Osteocyte (in vitro differentiated cells): ENCODE measurements at regions not wholly inside any gene's neighbourhood (a gene's known extent, or its start where the extent isn't known, plus 50 kb on each side); places are given as distances from the start of the nearest gene placed in this dataset.
"Not testable (repeated sequence)": the region's sequence is repeated elsewhere in the genome, so short reads cannot be mapped to it uniquely, and the experiment has no call there.

Experiments used
- DNase-seq: peaks from one replicate; pipeline ENCODE4 v3.0.0; 2021; ENCODE audit warnings: mixed read lengths; ENCODE audit not compliant: unreplicated experiment; ENCODE audit errors: extremely low spot score
- H3K27ac Mint-ChIP-seq: one replicate; pipeline ENCODE4 v1.8.0; 2021; ENCODE audit warnings: mild to moderate bottlenecking, mixed read lengths; ENCODE audit not compliant: unreplicated experiment
- H3K27me3 Mint-ChIP-seq: one replicate; pipeline ENCODE4 v1.8.0; 2021; ENCODE audit warnings: mixed read lengths; ENCODE audit not compliant: unreplicated experiment
- H3K36me3 Mint-ChIP-seq: one replicate; pipeline ENCODE4 v1.8.0; 2021; ENCODE audit warnings: mixed read lengths; ENCODE audit not compliant: unreplicated experiment
- H3K4me1 Mint-ChIP-seq: one replicate; pipeline ENCODE4 v1.8.0; 2021; ENCODE audit warnings: mixed read lengths; ENCODE audit not compliant: unreplicated experiment
- H3K4me3 Mint-ChIP-seq: one replicate; pipeline ENCODE4 v1.8.0; 2021; ENCODE audit warnings: mild to moderate bottlenecking, moderate library complexity, mixed read lengths; ENCODE audit not compliant: unreplicated experiment
- H3K9me3 Mint-ChIP-seq: one replicate; pipeline ENCODE4 v1.8.0; 2021; ENCODE audit warnings: mixed read lengths; ENCODE audit not compliant: unreplicated experiment
- CTCF ChIP-seq: fragments of 200-600 bp; sonication (generic); IDR thresholded peaks from 2 replicates; pipeline ENCODE4 v1.5.0; 2021; ENCODE audit warnings: antibody characterized with exemption, mild to moderate bottlenecking, moderate library complexity

GRCh38 chr3:34109846-34110245 lies 311.4 kb downstream of the PDCD6IP start:
- H3K36me3 Mint-ChIP-seq: peaks cover 3% of the 10 kb centered on the region
- TF ChIP-seq CTCF: no peak
- no peaks in the 10 kb centered on the region for H3K27me3 Mint-ChIP-seq
- no peak overlapping the region for H3K4me3 Mint-ChIP-seq
- peaks cover 3% of the 10 kb centered on the region for H3K9me3 Mint-ChIP-seq
- H3K4me1 Mint-ChIP-seq: peaks cover 5% of the 10 kb centered on the region
- no peak for DNase-seq
- no peak overlapping the region for H3K27ac Mint-ChIP-seq

DNA sequence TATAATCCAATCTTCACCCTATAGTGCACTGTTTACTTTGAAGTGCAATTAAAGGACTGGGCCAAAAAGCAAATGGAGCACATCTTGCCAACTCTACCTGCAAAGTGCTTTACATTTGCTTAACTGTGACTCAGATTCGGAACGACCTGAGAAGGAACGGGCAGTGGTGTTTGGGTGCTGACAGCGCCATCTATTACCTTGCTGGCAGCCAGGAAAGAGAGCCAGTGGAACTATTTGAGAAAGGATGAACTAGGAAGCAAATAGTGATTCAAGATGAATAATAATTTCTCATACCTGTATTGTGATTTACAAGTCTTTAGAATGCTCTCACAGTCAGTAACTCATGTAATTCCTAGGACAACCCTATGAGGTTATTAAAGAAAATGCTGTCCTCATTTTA lies 312.9 kb downstream of the PDCD6IP start:
- Mint-ChIP-seq H3K4me3 (no peak overlapping the region), H3K36me3 (peaks cover 7% of the 10 kb centered on the region), H3K4me1 (peaks cover 5% of the 10 kb centered on the region), H3K27ac (no peak overlapping the region), H3K9me3 (peaks cover 12% of the 10 kb centered on the region), H3K27me3 (no peaks in the 10 kb centered on the region)
- DNase-seq: no peak
- TF ChIP-seq CTCF: no peak

DNA sequence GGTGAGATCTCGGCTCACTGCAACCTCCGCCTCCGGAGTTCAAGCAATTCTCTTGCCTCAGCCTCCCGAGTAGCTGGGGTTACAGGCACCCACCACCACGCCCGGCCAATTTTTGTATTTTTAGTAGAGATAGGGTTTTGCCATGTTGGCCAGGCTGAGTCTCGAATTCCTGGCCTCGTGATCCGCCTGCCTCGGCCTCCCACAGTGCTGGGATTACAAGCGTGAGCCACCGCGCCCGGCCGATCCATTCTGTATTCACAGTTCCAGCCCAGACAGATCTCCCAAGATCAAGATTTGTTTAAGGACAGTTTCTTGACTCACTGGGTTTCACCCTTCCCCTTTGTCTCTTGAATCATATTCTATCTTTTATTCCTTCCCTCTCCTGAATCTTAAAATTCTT lies 313.8 kb downstream of the PDCD6IP start:
- not testable (repeated sequence) for H3K27ac Mint-ChIP-seq, H3K4me3 Mint-ChIP-seq, H3K27me3 Mint-ChIP-seq, H3K36me3 Mint-ChIP-seq, DNase-seq, H3K4me1 Mint-ChIP-seq
- H3K9me3 Mint-ChIP-seq: peaks cover 12% of the 10 kb centered on the region

- TF ChIP-seq CTCF: no peak
- Mint-ChIP-seq H3K27me3 (no peaks in the 10 kb centered on the region), H3K4me3 (no peak overlapping the region), H3K4me1 (peaks cover 30% of the 10 kb centered on the region), H3K27ac (no peak overlapping the region), H3K9me3 (peaks cover 27% of the 10 kb centered on the region), H3K36me3 (peaks cover 18% of the 10 kb centered on the region)
- DNase-seq: no peak
Observed at GRCh38 chr3:34131091-34131490, 332.7 kb downstream of the PDCD6IP start.

DNA sequence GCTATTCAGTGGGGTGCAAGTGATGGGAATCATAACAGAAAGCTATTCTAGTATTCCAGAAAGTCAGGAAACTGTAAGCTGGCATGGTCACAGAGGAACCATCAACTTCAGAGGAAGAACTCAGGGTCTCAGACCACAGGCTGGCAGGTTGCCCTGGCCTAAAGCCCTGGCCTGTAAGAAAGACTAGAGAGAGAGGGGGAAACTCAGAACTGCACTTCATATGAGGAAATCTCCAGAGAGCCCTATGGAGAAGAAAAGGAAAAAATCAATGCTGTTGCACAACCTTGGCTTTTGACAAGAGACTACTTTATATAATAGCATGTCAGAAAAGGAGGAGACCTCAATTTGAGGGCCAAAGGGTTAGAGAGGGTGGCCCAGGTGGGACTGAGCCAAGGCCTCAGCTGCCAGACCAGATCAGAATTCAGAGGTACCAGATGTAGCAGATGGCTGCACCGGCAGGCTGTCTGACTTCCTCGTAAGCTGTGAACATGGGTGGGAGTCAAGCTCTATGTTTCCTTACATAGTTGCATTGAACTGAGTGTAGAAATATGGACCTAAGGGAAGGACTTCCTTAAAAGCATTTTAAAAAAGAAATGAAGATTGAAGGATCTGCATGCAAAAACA lies 333.8 kb downstream of the PDCD6IP start:
- H3K4me3 Mint-ChIP-seq: no peak overlapping the region
- peaks cover 30% of the 10 kb centered on the region for H3K4me1 Mint-ChIP-seq
- TF ChIP-seq CTCF: no peak
- H3K36me3 Mint-ChIP-seq: peaks cover 18% of the 10 kb centered on the region
- DNase-seq: no peak
- H3K27me3 Mint-ChIP-seq: no peaks in the 10 kb centered on the region
- no peak overlapping the region for H3K27ac Mint-ChIP-seq
- H3K9me3 Mint-ChIP-seq: peaks cover 31% of the 10 kb centered on the region

DNA sequence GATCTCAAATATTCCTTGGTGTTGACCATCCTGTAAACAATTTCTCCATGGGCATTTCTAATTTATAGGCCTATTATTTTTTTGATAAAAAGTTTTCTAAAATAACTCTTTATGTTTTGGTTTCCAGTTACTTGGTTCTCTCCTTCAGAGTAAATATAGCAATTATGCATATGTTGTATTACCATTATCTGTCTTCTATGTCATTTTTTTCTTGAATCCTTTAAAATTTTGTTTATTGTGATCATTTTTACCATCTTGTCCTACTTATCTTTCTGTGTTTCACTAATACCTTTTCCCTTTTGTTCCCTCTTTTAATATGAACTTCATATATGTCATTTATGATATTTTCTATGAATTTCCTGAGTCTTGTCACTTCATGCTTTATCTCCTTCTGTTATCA lies 341.1 kb downstream of the PDCD6IP start:
- H3K36me3 Mint-ChIP-seq: peaks cover 23% of the 10 kb centered on the region
- peaks cover 44% of the 10 kb centered on the region for H3K9me3 Mint-ChIP-seq
- no peaks in the 10 kb centered on the region for H3K27me3 Mint-ChIP-seq
- TF ChIP-seq CTCF: no peak
- DNase-seq: no peak
- H3K4me3 Mint-ChIP-seq: no peak overlapping the region
- peaks cover 1% of the 10 kb centered on the region for H3K4me1 Mint-ChIP-seq
- no peak overlapping the region for H3K27ac Mint-ChIP-seq
